IMR-90 (cell line): ENCODE measurements at regions not wholly inside any gene's neighbourhood (a gene's known extent, or its start where the extent isn't known, plus 50 kb on each side); places are given as distances from the start of the nearest gene placed in this dataset.

Experiments used
- ATAC-seq: fragments of 200-7000 bp; cut with Tn5 transposase; 2 replicates; pipeline ENCODE4 v1.9.1; 2020; ENCODE audit warnings: low read depth, mild to moderate bottlenecking, moderate library complexity
- BruUV-seq: library from RNA; stranded (reverse); fragments of 400-500 nt; replicated peaks from 2 replicates; lab custom pipeline; 2021; lab: Mats Ljungman, UMichigan
- CTCF ChIA-PET: fragments of 300-600 bp; formaldehyde crosslinking; extraction: SDS; loops from one replicate; lab custom pipeline; 2021; ENCODE audit warnings: antibody characterized with exemption; lab: Yijun Ruan, JAX
- POLR2A ChIA-PET: fragments of 300-600 bp; sonication (Branson Sonifier 250); formaldehyde crosslinking; loops from one replicate; lab custom pipeline; 2022; ENCODE audit warnings: antibody characterized with exemption; ENCODE audit not compliant: unreplicated experiment; lab: Charles Lee
- DNase-seq: peaks from one replicate; pipeline ENCODE4 v3.0.0; 2013
- H2AFZ ChIP-seq: replicated peaks from 2 replicates; pipeline ENCODE3; 2013; ENCODE audit warnings: low read length, mild to moderate bottlenecking; ENCODE audit not compliant: poor library complexity
- H2AK5ac ChIP-seq: 2 replicates; pipeline ENCODE4 v1.6.1; 2013; ENCODE audit warnings: low read depth, low read length, inconsistent platforms
- H2AK9ac ChIP-seq: replicated peaks from 2 replicates; pipeline ENCODE3; 2013; ENCODE audit warnings: mild to moderate bottlenecking, low read depth, low read length, moderate library complexity; ENCODE audit not compliant: poor library complexity
- H2BK120ac ChIP-seq: 2 replicates; pipeline ENCODE4 v1.6.1; 2013; ENCODE audit warnings: low read depth, low read length, inconsistent platforms
- H2BK15ac ChIP-seq: 3 replicates; pipeline ENCODE4 v1.6.1; 2013; ENCODE audit warnings: low read depth, low read length, inconsistent platforms
- H2BK20ac ChIP-seq: 2 replicates; pipeline ENCODE4 v1.6.1; 2013; ENCODE audit warnings: low read depth, mild to moderate bottlenecking, inconsistent platforms, low read length, moderate library complexity
- H2BK5ac ChIP-seq: 2 replicates; pipeline ENCODE4 v1.6.1; 2013; ENCODE audit warnings: mild to moderate bottlenecking, low read depth, low read length, inconsistent platforms; ENCODE audit not compliant: poor library complexity, severe bottlenecking
- H3K14ac ChIP-seq: replicated peaks from 2 replicates; pipeline ENCODE4 v1.6.1; 2013; ENCODE audit warnings: low read depth, low read length, inconsistent platforms
- H3K18ac ChIP-seq: 2 replicates; pipeline ENCODE4 v1.6.1; 2013; ENCODE audit warnings: low read depth, low read length, control low read depth
- H3K23ac ChIP-seq: 2 replicates; pipeline ENCODE4 v1.6.1; 2013; ENCODE audit warnings: low read depth, low read length, inconsistent platforms
- H3K27ac ChIP-seq: 2 replicates; pipeline ENCODE4 v1.5.1; 2013; ENCODE audit warnings: mild to moderate bottlenecking, control low read depth, low read length; ENCODE audit not compliant: insufficient read depth
- H3K27me3 ChIP-seq: 2 replicates; pipeline ENCODE4 v1.6.1; 2013; ENCODE audit warnings: low read length; ENCODE audit not compliant: control insufficient read depth, insufficient read depth
- H3K36me3 ChIP-seq: 2 replicates; pipeline ENCODE4 v1.6.1; 2013; ENCODE audit warnings: low read length, mixed read lengths; ENCODE audit not compliant: control insufficient read depth, insufficient read depth
- H3K4ac ChIP-seq: 2 replicates; pipeline ENCODE4 v1.6.1; 2013; ENCODE audit warnings: low read depth, low read length, inconsistent platforms
- H3K4me1 ChIP-seq: 2 replicates; pipeline ENCODE4 v1.6.1; 2013; ENCODE audit warnings: low read length, mixed read lengths; ENCODE audit not compliant: control insufficient read depth, insufficient read depth
- H3K4me2 ChIP-seq: 2 replicates; pipeline ENCODE4 v1.6.1; 2013; ENCODE audit warnings: low read depth, mild to moderate bottlenecking, control low read depth, low read length, moderate library complexity
- H3K4me3 ChIP-seq: 2 replicates; pipeline ENCODE4 v1.5.1; 2013; ENCODE audit warnings: low read depth, mild to moderate bottlenecking, control low read depth, low read length, moderate library complexity; ENCODE audit not compliant: insufficient read depth
- H3K56ac ChIP-seq: 2 replicates; pipeline ENCODE4 v1.6.1; 2013; ENCODE audit warnings: low read length, inconsistent platforms; ENCODE audit not compliant: insufficient read depth; ENCODE audit errors: extremely low read depth
- H3K79me1 ChIP-seq, 2 experiments: 2 replicates each; pipeline ENCODE4 v1.6.1; 2013; ENCODE audit warnings: low read length in 2 of 2, inconsistent platforms in 1 of 2, low read depth in 1 of 2
- H3K9ac ChIP-seq: 2 replicates; pipeline ENCODE4 v1.6.1; 2013; ENCODE audit warnings: low read depth, low read length, control low read depth
- H3K9me1 ChIP-seq: 2 replicates; pipeline ENCODE4 v1.6.1; 2013; ENCODE audit warnings: low read length, inconsistent platforms; ENCODE audit not compliant: insufficient read depth
- H3K9me3 ChIP-seq: 2 replicates; pipeline ENCODE4 v1.6.1; 2013; ENCODE audit warnings: low read length; ENCODE audit not compliant: control insufficient read depth, insufficient read depth
- H4K20me1 ChIP-seq: 2 replicates; pipeline ENCODE4 v1.6.1; 2013; ENCODE audit warnings: low read length, inconsistent platforms; ENCODE audit not compliant: insufficient read depth
- H4K5ac ChIP-seq: 2 replicates; pipeline ENCODE4 v1.6.1; 2013; ENCODE audit warnings: mild to moderate bottlenecking, low read depth, low read length, control low read depth
- H4K8ac ChIP-seq, 2 experiments: 2 replicates each; pipeline ENCODE4 v1.6.1; 2013; ENCODE audit warnings: low read depth in 2 of 2, low read length in 2 of 2, control low read depth in 1 of 2, inconsistent platforms in 1 of 2
- H4K91ac ChIP-seq: 2 replicates; pipeline ENCODE4 v1.6.1; 2013; ENCODE audit warnings: low read depth, low read length, inconsistent platforms; ENCODE audit not compliant: insufficient read depth
- BHLHE40 ChIP-seq: fragments of 150-350 bp; IDR thresholded peaks from 2 replicates; pipeline ENCODE4 v1.6.1; 2016; ENCODE audit warnings: mild to moderate bottlenecking, low read depth, low read length
- CEBPB ChIP-seq: IDR thresholded peaks from 2 replicates; pipeline ENCODE4 v1.6.1; 2012; ENCODE audit warnings: low read depth, low read length, improper control_type of control experiment
- CHD1 ChIP-seq: IDR thresholded peaks from 2 replicates; pipeline ENCODE4 v1.6.1; 2012; ENCODE audit warnings: low read depth, low read length, improper control_type of control experiment
- FOS ChIP-seq: fragments of 150-350 bp; IDR thresholded peaks from 2 replicates; pipeline ENCODE4 v1.6.1; 2016; ENCODE audit warnings: low read depth, low read length
- MAFK ChIP-seq: IDR thresholded peaks from 2 replicates; pipeline ENCODE4 v1.6.1; 2012; ENCODE audit warnings: low read depth, low read length, improper control_type of control experiment
- MAZ ChIP-seq: IDR thresholded peaks from 2 replicates; pipeline ENCODE4 v1.6.1; 2012; ENCODE audit warnings: low read depth, mild to moderate bottlenecking, low read length, improper control_type of control experiment, moderate library complexity, borderline replicate concordance
- MXI1 ChIP-seq: IDR thresholded peaks from 2 replicates; pipeline ENCODE4 v1.6.1; 2012; ENCODE audit warnings: low read depth, mild to moderate bottlenecking, low read length, moderate library complexity, borderline replicate concordance
- NFE2L2 ChIP-seq: fragments of 150-350 bp; IDR thresholded peaks from 2 replicates; pipeline ENCODE4 v1.6.1; 2016; ENCODE audit warnings: low read depth, mild to moderate bottlenecking, low read length
- POLR2A ChIP-seq: IDR thresholded peaks from 2 replicates; pipeline ENCODE4 v1.6.1; 2012; ENCODE audit warnings: mild to moderate bottlenecking, low read depth, low read length
- RAD21 ChIP-seq: IDR thresholded peaks from 2 replicates; pipeline ENCODE4 v1.6.1; 2012; ENCODE audit warnings: low read length, improper control_type of control experiment
- RCOR1 ChIP-seq: IDR thresholded peaks from 2 replicates; pipeline ENCODE4 v1.6.1; 2012; ENCODE audit warnings: mild to moderate bottlenecking, low read length, improper control_type of control experiment; ENCODE audit not compliant: insufficient replicate concordance
- RFX5 ChIP-seq: IDR thresholded peaks from 2 replicates; pipeline ENCODE4 v1.8.0; 2012; ENCODE audit warnings: low read depth, mild to moderate bottlenecking, low read length, moderate library complexity
- SMC3 ChIP-seq: fragments of 150-350 bp; IDR thresholded peaks from 2 replicates; pipeline ENCODE4 v1.6.1; 2016; ENCODE audit warnings: low read depth, mild to moderate bottlenecking, antibody characterized with exemption, low read length, moderate library complexity
- WGBS, 2 experiments: methylation state at CpG; one replicate each; pipeline versions ENCODE4 v1.1.5 to v1.1.7; 2013; ENCODE audit warnings: missing lambda C conversion rate in 2 of 2; ENCODE audit not compliant: insufficient read length in 1 of 2; ENCODE audit errors: extremely low coverage in 2 of 2; 5-methylcytosine and 5-hydroxymethylcytosine counted together
- dilution Hi-C: fragments of 300-500 bp; cut with HindIII; formaldehyde crosslinking; loops from one replicate; pipeline ENCODE4 v1.14.3; 2018; ENCODE audit warnings: low sequenced_read_pairs; ENCODE audit not compliant: unreplicated experiment
- in situ Hi-C: fragments of 300-500 bp; cut with MboI; formaldehyde crosslinking; loops from 3 replicates; pipeline ENCODE4 v1.14.3; 2019; ENCODE audit warnings: low sequenced_read_pairs, inconsistent platforms, mixed read lengths
- intact Hi-C: fragments of 100-400 bp; cut with micrococcal nuclease; formaldehyde crosslinking; loops from 2 replicates; pipeline ENCODE4 v1.10.0; 2022
- TF ChIP-seq, protein P1 (sequence below): fragments of 150-350 bp; IDR thresholded peaks from 2 replicates; pipeline ENCODE4 v1.6.1; 2016; ENCODE audit warnings: low read depth, mild to moderate bottlenecking, low read length, moderate library complexity, borderline replicate concordance
- TF ChIP-seq, protein P2 (sequence below): conservative IDR thresholded peaks from 2 replicates; pipeline ENCODE4 v1.5.1; 2012; ENCODE audit warnings: mild to moderate bottlenecking, low read depth, low read length, improper control_type of control experiment
- TF ChIP-seq, protein P3 (sequence below): fragments of 150-350 bp; IDR thresholded peaks from 2 replicates; pipeline ENCODE4 v1.6.1; 2017; ENCODE audit warnings: mild to moderate bottlenecking, antibody characterized with exemption, low read length, low read depth

DNA sequence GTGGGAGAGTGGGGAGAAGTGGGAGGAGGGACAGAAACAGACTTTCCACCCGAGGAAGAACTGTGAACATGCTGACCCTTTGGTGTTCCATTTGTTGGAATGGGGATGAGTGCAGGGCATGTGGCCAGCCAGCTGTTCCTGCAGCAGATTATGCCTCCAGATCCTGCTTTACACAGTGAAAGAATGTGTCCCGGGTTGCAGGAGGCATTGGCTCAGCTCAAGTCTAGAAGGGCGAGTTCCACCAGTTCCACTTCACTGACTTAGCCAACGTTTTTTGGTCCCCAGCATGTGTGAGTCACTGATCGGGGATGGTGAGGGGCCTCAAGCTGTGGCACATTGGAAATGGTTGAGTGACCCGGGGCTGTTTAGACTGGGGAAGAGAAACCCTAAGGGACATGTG lies 307.0 kb upstream of the ROPN1 start:
- no peak for ATAC-seq
- H2AK9ac ChIP-seq = no peak overlapping the region
- no peak for TF ChIP-seq RAD21
- TF ChIP-seq CEBPB = no peak
- no peak for TF ChIP-seq MXI1
- TF ChIP-seq BHLHE40 = no peak
- TF ChIP-seq RCOR1 = no peak
- no peak for TF ChIP-seq SMC3
- TF ChIP-seq, protein P1, sequence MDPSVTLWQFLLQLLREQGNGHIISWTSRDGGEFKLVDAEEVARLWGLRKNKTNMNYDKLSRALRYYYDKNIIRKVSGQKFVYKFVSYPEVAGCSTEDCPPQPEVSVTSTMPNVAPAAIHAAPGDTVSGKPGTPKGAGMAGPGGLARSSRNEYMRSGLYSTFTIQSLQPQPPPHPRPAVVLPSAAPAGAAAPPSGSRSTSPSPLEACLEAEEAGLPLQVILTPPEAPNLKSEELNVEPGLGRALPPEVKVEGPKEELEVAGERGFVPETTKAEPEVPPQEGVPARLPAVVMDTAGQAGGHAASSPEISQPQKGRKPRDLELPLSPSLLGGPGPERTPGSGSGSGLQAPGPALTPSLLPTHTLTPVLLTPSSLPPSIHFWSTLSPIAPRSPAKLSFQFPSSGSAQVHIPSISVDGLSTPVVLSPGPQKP = no peak
- TF ChIP-seq, protein P2, sequence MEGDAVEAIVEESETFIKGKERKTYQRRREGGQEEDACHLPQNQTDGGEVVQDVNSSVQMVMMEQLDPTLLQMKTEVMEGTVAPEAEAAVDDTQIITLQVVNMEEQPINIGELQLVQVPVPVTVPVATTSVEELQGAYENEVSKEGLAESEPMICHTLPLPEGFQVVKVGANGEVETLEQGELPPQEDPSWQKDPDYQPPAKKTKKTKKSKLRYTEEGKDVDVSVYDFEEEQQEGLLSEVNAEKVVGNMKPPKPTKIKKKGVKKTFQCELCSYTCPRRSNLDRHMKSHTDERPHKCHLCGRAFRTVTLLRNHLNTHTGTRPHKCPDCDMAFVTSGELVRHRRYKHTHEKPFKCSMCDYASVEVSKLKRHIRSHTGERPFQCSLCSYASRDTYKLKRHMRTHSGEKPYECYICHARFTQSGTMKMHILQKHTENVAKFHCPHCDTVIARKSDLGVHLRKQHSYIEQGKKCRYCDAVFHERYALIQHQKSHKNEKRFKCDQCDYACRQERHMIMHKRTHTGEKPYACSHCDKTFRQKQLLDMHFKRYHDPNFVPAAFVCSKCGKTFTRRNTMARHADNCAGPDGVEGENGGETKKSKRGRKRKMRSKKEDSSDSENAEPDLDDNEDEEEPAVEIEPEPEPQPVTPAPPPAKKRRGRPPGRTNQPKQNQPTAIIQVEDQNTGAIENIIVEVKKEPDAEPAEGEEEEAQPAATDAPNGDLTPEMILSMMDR = no peak
- TF ChIP-seq MAZ = no peak
- TF ChIP-seq MAFK = no peak
- TF ChIP-seq NFE2L2 = no peak
- TF ChIP-seq POLR2A = no peak
- TF ChIP-seq, protein P3, sequence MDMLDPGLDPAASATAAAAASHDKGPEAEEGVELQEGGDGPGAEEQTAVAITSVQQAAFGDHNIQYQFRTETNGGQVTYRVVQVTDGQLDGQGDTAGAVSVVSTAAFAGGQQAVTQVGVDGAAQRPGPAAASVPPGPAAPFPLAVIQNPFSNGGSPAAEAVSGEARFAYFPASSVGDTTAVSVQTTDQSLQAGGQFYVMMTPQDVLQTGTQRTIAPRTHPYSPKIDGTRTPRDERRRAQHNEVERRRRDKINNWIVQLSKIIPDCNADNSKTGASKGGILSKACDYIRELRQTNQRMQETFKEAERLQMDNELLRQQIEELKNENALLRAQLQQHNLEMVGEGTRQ = no peak
- no peak for TF ChIP-seq RFX5
- TF ChIP-seq FOS = no peak
- no peak for TF ChIP-seq CHD1
- ChIA-PET CTCF (no interaction called here), POLR2A (no interaction called here)
- no TSS peak for BruUV-seq
- no peak overlapping the region for H2BK20ac ChIP-seq
- no peak overlapping the region for H3K4me2 ChIP-seq
- no peak overlapping the region for H3K4me3 ChIP-seq
- H3K56ac ChIP-seq = no peak overlapping the region
- intact Hi-C loops (loop anchor here (5.0 kb wide), 1 partner anchor 92 kb away; no protein-coding TSS in a partner anchor), dilution Hi-C loops (no loop called here), in situ Hi-C loops (no loop called here)
- H3K27ac ChIP-seq = no peak overlapping the region
- H4K8ac ChIP-seq = no peak overlapping the region
- no peak overlapping the region for H3K4ac ChIP-seq
- no peaks in the 10 kb centered on the region for H3K36me3 ChIP-seq
- peaks cover 16% of the 10 kb centered on the region for H3K27me3 ChIP-seq
- no peak overlapping the region for H2BK15ac ChIP-seq
- H2AFZ ChIP-seq = no peak overlapping the region
- no peak overlapping the region for H4K91ac ChIP-seq
- H3K4me1 ChIP-seq = peaks cover 2% of the 10 kb centered on the region; the same call in 1 of the 2 replicates
- DNase-seq = no peak
- no peak overlapping the region for H3K18ac ChIP-seq
- no peaks in the 10 kb centered on the region for H3K9me3 ChIP-seq
- 19% methylated on average over 3 of the region's 6 CpGs; no CpG with 5 or more reads in 1 of the 2 experiments for WGBS, 2 experiments
- H3K79me1 ChIP-seq = no peaks in the 10 kb centered on the region
- H3K23ac ChIP-seq = no peak overlapping the region
- no peak overlapping the region for H2BK120ac ChIP-seq
- no peaks in the 10 kb centered on the region for H4K20me1 ChIP-seq
- H2BK5ac ChIP-seq = no peak overlapping the region
- no peak overlapping the region for H3K14ac ChIP-seq
- H4K5ac ChIP-seq = no peak overlapping the region
- H3K9me1 ChIP-seq = no peaks in the 10 kb centered on the region; the same call in 1 of the 2 replicates
- H2AK5ac ChIP-seq = no peak overlapping the region
- H3K9ac ChIP-seq = no peak overlapping the region
